Uterus (tissue), 2 donors: ENCODE measurements at regions not wholly inside any gene's neighbourhood (a gene's known extent, or its start where the extent isn't known, plus 50 kb on each side); places are given as distances from the start of the nearest gene placed in this dataset.
"Not testable (repeated sequence)": the region's sequence is repeated elsewhere in the genome, so short reads cannot be mapped to it uniquely, and the experiment has no call there.

Source experiments
- POLR2A ChIP-seq, 2 donors: fragments of 450-650 bp; IDR thresholded peaks; one replicate each; pipeline ENCODE4 v1.6.1; 2016; ENCODE audit warnings: antibody characterized with exemption in 2 of 2, mild to moderate bottlenecking in 1 of 2, moderate library complexity in 1 of 2
- TF ChIP-seq, protein P1 (sequence below), 4 experiments: fragments of 200-600 bp in 2 of 4; fragments of 450-650 bp in 2 of 4; sonication (generic) in 2 of 4; IDR thresholded peaks; one replicate each; pipeline ENCODE4 v1.5.1; 2016 to 2019; ENCODE audit warnings: antibody characterized with exemption in 4 of 4, mild to moderate bottlenecking in 2 of 4, moderate library complexity in 1 of 4

DNA sequence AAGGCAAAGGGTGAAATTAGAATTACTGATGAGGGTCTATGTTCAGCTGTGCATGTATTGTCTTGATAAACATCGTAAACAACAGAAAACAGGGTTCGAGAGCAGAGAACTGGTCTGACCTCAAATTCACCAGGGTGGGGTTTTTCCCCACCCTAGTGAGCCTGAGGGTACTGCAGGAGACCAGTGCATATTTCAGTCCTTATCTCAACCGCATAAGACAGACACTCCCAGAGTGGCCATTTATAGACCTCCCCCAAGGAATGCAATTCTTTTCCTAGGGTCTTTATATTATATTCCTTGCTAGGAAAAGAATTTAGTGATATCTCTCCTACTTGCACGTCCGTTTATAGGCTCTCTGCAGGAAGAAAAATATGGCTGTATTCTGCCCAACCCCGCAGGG, 257.0 kb upstream of the OSR1 start:
- TF ChIP-seq, protein P1, sequence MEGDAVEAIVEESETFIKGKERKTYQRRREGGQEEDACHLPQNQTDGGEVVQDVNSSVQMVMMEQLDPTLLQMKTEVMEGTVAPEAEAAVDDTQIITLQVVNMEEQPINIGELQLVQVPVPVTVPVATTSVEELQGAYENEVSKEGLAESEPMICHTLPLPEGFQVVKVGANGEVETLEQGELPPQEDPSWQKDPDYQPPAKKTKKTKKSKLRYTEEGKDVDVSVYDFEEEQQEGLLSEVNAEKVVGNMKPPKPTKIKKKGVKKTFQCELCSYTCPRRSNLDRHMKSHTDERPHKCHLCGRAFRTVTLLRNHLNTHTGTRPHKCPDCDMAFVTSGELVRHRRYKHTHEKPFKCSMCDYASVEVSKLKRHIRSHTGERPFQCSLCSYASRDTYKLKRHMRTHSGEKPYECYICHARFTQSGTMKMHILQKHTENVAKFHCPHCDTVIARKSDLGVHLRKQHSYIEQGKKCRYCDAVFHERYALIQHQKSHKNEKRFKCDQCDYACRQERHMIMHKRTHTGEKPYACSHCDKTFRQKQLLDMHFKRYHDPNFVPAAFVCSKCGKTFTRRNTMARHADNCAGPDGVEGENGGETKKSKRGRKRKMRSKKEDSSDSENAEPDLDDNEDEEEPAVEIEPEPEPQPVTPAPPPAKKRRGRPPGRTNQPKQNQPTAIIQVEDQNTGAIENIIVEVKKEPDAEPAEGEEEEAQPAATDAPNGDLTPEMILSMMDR (IDR thresholded peaks at IDR 0.05), result not testable (repeated sequence)
- not testable (repeated sequence) for TF ChIP-seq POLR2A (IDR thresholded peaks at IDR 0.05)
